ENCODE measurements at regions not wholly inside any gene's neighbourhood (a gene's known extent, or its start where the extent isn't known, plus 50 kb on each side); places are given as distances from the start of the nearest gene placed in this dataset.

DNA sequence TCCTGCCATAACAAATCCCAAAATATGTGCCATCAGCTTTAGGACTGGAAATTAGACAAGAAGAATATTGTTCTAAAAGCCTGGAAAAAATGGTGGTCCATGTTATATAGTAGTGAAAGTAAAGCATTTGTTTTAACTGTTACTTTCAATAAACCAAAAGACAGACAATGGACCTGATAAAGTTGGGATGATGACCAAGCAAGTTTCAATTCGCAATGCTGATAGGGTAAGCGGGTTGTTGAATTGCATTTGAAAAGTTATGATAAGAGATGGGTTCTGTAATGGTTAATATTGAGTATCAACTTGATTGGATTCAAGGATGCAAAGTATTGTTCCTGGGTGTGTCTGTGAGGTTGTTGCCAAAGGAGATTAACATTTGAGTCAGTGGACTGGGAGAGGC, 131.9 kb upstream of the ZC3H12C start:
- TF ChIP-seq, protein P1, sequence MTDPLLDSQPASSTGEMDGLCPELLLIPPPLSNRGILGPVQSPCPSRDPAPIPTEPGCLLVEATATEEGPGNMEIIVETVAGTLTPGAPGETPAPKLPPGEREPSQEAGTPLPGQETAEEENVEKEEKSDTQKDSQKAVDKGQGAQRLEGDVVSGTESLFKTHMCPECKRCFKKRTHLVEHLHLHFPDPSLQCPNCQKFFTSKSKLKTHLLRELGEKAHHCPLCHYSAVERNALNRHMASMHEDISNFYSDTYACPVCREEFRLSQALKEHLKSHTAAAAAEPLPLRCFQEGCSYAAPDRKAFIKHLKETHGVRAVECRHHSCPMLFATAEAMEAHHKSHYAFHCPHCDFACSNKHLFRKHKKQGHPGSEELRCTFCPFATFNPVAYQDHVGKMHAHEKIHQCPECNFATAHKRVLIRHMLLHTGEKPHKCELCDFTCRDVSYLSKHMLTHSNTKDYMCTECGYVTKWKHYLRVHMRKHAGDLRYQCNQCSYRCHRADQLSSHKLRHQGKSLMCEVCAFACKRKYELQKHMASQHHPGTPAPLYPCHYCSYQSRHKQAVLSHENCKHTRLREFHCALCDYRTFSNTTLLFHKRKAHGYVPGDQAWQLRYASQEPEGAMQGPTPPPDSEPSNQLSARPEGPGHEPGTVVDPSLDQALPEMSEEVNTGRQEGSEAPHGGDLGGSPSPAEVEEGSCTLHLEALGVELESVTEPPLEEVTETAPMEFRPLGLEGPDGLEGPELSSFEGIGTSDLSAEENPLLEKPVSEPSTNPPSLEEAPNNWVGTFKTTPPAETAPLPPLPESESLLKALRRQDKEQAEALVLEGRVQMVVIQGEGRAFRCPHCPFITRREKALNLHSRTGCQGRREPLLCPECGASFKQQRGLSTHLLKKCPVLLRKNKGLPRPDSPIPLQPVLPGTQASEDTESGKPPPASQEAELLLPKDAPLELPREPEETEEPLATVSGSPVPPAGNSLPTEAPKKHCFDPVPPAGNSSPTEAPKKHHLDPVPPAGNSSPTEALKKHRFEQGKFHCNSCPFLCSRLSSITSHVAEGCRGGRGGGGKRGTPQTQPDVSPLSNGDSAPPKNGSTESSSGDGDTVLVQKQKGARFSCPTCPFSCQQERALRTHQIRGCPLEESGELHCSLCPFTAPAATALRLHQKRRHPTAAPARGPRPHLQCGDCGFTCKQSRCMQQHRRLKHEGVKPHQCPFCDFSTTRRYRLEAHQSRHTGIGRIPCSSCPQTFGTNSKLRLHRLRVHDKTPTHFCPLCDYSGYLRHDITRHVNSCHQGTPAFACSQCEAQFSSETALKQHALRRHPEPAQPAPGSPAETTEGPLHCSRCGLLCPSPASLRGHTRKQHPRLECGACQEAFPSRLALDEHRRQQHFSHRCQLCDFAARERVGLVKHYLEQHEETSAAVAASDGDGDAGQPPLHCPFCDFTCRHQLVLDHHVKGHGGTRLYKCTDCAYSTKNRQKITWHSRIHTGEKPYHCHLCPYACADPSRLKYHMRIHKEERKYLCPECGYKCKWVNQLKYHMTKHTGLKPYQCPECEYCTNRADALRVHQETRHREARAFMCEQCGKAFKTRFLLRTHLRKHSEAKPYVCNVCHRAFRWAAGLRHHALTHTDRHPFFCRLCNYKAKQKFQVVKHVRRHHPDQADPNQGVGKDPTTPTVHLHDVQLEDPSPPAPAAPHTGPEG (CRISPR knock-in tag; IDR thresholded peaks at IDR 0.05), result no peak
- TF ChIP-seq ARNT (IDR thresholded peaks at IDR 0.05) (no peak), FOXK2 (IDR thresholded peaks at IDR 0.05) (no peak), ZFP41 (CRISPR knock-in tag; IDR thresholded peaks at IDR 0.05; ENCODE audit: borderline replicate concordance) (no peak), ZBTB14 (CRISPR knock-in tag; IDR thresholded peaks at IDR 0.05) (no peak), ZSCAN21 (CRISPR knock-in tag; IDR thresholded peaks at IDR 0.05; ENCODE audit: borderline replicate concordance) (no peak), ZKSCAN5 (CRISPR knock-in tag; IDR thresholded peaks at IDR 0.05) (no peak)
- TF ChIP-seq, protein P2, sequence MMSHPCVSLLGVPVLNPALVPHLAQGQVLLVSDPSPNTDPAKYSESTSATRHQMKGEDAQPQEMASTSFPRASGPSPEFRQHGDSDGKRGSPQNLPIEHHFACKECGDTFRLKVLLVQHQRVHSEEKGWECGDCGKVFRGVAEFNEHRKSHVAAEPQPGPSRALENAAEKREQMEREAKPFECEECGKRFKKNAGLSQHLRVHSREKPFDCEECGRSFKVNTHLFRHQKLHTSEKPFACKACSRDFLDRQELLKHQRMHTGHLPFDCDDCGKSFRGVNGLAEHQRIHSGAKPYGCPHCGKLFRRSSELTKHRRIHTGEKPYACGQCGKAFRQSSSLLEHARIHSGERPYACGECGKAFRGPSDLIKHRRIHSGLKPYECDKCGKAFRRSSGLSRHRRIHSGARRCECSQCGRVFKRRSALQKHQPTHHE (CRISPR knock-in tag; IDR thresholded peaks at IDR 0.05; ENCODE audit: borderline replicate concordance), result no peak
- DNase-seq (ENCODE audit: low spot score), result no peak

More for the DNA sequence above, 131.9 kb upstream of the ZC3H12C start:
- FAIRE-seq (no peak), ATAC-seq (no peak)
- no peaks in the 10 kb centered on the region for H3K36me3 ChIP-seq (replicated peaks in 1 of 2; ENCODE audit: control insufficient read depth in 1 of 2, insufficient read depth in 2 of 2, low read length in 2 of 2)
- H3K4me3 ChIP-seq (replicated peaks in 1 of 3; ENCODE audit: insufficient read depth in 1 of 3, low read depth in 2 of 3, low read length in 3 of 3), result no peak overlapping the region
- H3K4me1 ChIP-seq (ENCODE audit: insufficient read depth, low read length), result no peaks in the 10 kb centered on the region
- 4% methylated on average over 2 of the region's 2 CpGs for WGBS (ENCODE audit: low lambda C conversion rate)
- no peaks in the 10 kb centered on the region for H4K20me1 ChIP-seq (ENCODE audit: insufficient read depth, low read length)
- H3K4me2 ChIP-seq (ENCODE audit: low read depth, low read length), result no peak overlapping the region
- no peak overlapping the region for H2AFZ ChIP-seq (ENCODE audit: low read length)
- H3K9me3 ChIP-seq (ENCODE audit: low read length), result no peaks in the 10 kb centered on the region
- in situ Hi-C loops (cut with HindIII; ENCODE audit: extremely low pct_ligation_motif_present, low pct_unique_long_range_greater_than_20kb) (no loop called here), intact Hi-C loops (cut with micrococcal nuclease; ENCODE audit: unreplicated experiment) (no loop called here)
- CTCF ChIA-PET (ENCODE audit: low intra/inter-chr PET ratio, low total read pairs), result no interaction called here
- no peak overlapping the region for H3K9ac ChIP-seq (ENCODE audit: insufficient read depth, low read depth, low read length)
- POLR2A ChIA-PET, result no interaction called here
- no peaks in the 10 kb centered on the region for H3K27me3 ChIP-seq (ENCODE audit: control insufficient read depth in 1 of 2, insufficient read depth in 2 of 2, low read length in 2 of 2)
- H3K27ac ChIP-seq (ENCODE audit: extremely low read length, insufficient read depth, low read length), result no peak overlapping the region
- no peaks in the 10 kb centered on the region for H3K79me2 ChIP-seq (ENCODE audit: insufficient read depth, low read length)
- no TSS peak for BruUV-seq (replicated peaks)

Data from HepG2 (cell line).